Stimulated activated CD4-positive, alpha-beta T cell treated with anti-CD3 and anti-CD28 coated beads, Interleukin-1b, Interleukin-23, amount 100 ng/mL, for 24 hours (primary cell): ENCODE measurements at regions not wholly inside any gene's neighbourhood (a gene's known extent, or its start where the extent isn't known, plus 50 kb on each side); places are given as distances from the start of the nearest gene placed in this dataset.

Experiments
- DNase-seq, 4 experiments: peaks; one replicate each; pipeline ENCODE4 v3.0.0-alpha.2; 2020; ENCODE audit warnings: low read depth in 4 of 4, low spot score in 1 of 4

- no peak for DNase-seq
These were observed 173.4 kb upstream of the SESN3 start for GRCh38 chr11:95404370-95404769.

- DNase-seq = no peak
These were observed 167.6 kb upstream of the SESN3 start for GRCh38 chr11:95398437-95399112.

- DNase-seq = no peak
These were observed 161.6 kb upstream of the SESN3 start for GRCh38 chr11:95392644-95393043.

GRCh38 chr11:95389427-95389826 lies 158.4 kb upstream of the SESN3 start:
- no peak for DNase-seq

GRCh38 chr11:95388086-95388485 lies 157.1 kb upstream of the SESN3 start:
- DNase-seq = no peak

- DNase-seq = no peak
These were observed 156.3 kb upstream of the SESN3 start for GRCh38 chr11:95387325-95387724.

GRCh38 chr11:95385577-95385976 lies 154.6 kb upstream of the SESN3 start:
- DNase-seq = no peak

DNA sequence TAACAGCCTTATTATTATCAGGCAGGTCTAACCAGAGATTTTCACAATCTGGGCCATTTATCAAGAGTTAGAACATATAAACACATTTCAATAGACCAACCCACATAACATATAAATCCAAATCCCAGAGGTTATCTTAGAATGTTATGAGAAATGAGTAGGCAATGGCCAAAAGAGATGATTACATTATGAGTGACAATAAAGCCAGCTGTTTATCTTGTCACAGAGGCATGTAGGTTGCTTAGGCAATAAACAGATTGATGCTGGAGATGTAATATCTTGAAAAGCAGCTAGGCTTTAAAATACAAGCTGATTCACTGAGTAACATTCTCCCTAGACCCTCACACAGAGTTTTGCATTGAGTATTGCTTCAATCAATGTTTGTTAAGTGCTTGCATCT lies 148.5 kb upstream of the SESN3 start:
- DNase-seq = no peak

- no peak for DNase-seq
These were observed 147.8 kb upstream of the SESN3 start for GRCh38 chr11:95378789-95379188.

DNA sequence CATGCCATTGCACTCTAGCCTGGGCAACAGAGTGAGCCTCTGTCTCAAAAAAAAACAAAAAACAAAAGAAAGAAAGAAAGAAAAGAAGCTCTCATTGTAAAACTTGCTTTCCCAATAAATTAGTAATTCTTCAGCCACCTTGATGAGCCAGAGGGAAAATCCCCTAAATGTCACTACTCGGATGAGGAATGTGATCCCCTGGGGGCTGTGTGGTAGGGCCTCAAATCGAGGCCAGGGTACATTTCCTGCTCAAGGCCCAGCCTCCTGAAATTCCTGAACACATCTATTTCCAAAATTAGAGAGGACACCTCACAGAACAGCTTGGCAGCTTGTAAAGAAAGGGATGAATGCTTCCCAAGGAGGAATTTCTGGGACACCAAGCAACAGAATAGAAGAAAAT lies 147.1 kb upstream of the SESN3 start:
- DNase-seq = no peak

DNA sequence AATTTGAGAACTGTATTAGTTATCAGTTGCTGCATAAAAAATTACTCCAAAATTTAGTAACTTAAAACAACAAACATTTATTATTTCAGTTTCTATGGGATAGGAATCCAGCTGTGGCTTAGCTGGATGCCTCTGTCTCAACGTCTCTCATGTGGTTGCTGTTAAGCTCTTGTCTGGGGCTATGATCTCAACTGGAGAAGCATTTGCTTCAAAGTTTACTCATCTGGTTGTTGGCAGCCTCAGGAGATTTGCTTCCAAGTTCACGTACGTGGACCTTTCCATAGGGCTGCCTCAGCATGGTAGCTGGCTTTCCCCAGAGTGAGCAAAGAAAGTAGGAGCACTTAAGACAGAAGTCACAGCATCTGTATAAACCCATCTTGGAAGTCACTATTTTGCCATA lies 144.9 kb upstream of the SESN3 start:
- DNase-seq = no peak

GRCh38 chr11:95375451-95375850 lies 144.4 kb upstream of the SESN3 start:
- DNase-seq = no peak

GRCh38 chr11:95374105-95374504 lies 143.1 kb upstream of the SESN3 start:
- DNase-seq = no peak

DNA sequence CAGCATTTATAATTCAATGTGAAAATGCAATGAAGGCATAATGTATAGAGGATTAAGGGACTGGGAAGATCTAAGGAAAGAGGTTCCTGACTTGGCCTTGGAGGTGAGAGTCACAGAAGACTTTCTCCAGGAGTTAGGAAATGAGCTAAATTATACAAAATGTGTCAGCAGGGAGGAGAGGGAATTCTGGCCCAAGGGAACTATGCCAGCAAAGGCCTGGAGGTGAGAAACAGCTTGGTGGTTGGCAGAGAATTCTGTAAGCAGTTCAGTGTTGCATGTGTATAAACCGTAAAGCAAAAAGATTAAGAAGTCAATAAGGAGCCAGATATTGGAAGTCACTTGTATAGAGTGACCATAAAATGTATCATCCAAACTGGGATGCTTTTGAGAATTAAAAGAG lies 142.2 kb upstream of the SESN3 start:
- no peak for DNase-seq

DNA sequence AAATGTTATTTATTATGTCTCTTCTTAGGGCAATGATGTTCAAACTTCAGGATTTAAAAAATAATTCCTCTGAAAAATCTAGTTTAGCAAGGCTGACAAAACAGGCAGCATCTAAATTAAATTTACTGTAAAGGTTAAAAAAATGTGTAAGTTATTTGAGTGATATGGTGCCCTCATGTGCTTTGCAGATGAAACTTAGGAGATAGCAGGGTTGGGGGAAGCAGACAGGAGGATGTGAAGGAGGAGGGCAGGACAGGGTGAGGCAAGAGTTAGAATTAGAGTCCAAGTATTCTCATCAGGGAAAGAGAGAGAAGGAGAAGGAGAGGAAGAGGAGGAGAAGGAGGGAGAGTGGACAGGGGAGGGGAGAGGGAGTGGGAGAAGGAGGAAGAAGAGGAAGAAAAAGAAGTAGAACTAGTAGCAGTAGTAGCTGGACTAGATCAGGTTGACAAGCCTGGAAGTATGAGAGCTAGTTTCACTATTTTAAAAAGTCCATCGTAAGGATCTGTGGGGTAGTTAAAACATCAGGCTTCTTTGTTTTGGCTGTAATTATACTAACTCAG lies 141.2 kb upstream of the SESN3 start:
- no peak for DNase-seq

DNA sequence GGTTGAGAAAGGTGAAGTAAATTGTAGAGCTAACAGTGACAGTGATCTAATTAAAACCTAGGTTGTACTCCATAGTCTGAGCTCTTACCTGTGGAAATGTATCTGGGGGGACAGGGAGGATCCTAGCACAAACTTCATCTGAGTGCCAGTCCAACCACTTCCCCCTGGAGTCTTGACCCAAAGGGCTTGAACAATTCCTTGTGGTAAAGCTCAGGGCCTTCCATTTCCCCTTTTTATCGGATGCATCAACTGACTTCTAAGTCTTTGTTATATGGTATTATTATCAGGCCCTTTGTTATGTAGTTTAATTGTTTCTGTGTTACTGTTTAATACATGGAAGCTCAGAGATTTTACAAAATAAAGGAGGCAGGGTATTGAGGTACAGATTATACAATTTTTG lies 140.2 kb upstream of the SESN3 start:
- no peak for DNase-seq

GRCh38 chr11:95367726-95368125 lies 136.7 kb upstream of the SESN3 start:
- DNase-seq = no peak

GRCh38 chr11:95365348-95365747 lies 134.3 kb upstream of the SESN3 start:
- DNase-seq = no peak

- DNase-seq = no peak
These were observed 133.6 kb upstream of the SESN3 start for GRCh38 chr11:95364324-95365295.

DNA sequence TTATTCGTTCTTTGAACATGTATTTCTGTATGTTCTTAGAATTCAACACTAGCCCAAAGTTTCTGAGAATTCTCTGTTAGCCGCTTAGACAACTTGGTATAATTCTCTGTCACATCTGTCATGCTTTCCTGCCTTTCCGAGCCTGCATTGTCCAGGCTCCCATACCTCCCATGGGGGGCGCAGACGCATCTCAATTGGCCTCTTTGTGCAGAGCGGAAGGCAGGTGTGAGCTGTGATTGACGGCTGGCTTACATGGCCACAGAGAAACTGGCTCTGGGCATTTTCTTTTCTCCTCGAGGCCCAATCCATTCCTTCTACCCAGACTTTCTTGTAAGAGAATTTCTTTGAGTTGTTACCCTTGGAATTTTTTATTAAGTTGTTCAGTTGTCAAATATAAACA lies 132.7 kb upstream of the SESN3 start:
- no peak for DNase-seq

- no peak for DNase-seq
These were observed 132.2 kb upstream of the SESN3 start for GRCh38 chr11:95363164-95363563.

DNA sequence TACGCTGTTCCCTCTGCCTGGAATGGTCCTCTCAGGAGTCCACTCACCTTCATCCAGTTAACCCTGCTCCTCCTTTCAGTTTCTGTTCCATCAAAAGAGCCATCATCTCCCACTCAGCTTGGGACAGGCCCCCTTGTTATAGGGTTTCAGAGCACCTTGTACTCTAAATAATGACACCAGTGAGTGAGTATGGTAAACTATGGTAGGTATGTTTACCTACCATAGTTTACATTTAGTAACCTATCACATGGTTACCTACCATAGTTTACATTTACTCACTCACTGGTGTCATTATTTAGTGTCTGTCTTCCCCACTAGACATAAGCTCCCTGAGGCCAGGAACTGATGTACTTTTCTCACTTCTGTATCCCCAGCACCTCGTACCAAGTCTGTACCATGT lies 130.2 kb upstream of the SESN3 start:
- DNase-seq = no peak
